DMS114 treated with DMSO at 0.1 percent for 48 hours (cell line): ENCODE measurements at regions not wholly inside any gene's neighbourhood (a gene's known extent, or its start where the extent isn't known, plus 50 kb on each side); places are given as distances from the start of the nearest gene placed in this dataset.

ENCODE experiments used
- DNase-seq: peaks from one replicate; lab custom pipeline; 2025; ENCODE audit not compliant: unreplicated experiment; lab: John Stamatoyannopoulos, UW

GRCh38 chr3:4021162-4021561, 221.9 kb downstream of the LRRN1 start:
- DNase-seq: no peak

- no peak for DNase-seq
Measured at GRCh38 chr3:4029135-4029534, 229.9 kb downstream of the LRRN1 start.

- DNase-seq: no peak
Measured at GRCh38 chr3:4030624-4031023, 231.4 kb downstream of the LRRN1 start.

- no peak for DNase-seq
Measured at GRCh38 chr3:4033296-4033695, 234.1 kb downstream of the LRRN1 start.

GRCh38 chr3:4036046-4036445, 236.8 kb downstream of the LRRN1 start:
- DNase-seq: no peak

- no peak for DNase-seq
Measured at GRCh38 chr3:4038351-4038750, 239.1 kb downstream of the LRRN1 start.

- no peak for DNase-seq
Measured at GRCh38 chr3:4042070-4042469, 242.8 kb downstream of the LRRN1 start.

- DNase-seq: no peak
Measured at GRCh38 chr3:4042869-4043268, 243.6 kb downstream of the LRRN1 start.

GRCh38 chr3:4043867-4044575, 244.8 kb downstream of the LRRN1 start:
- DNase-seq: no peak

GRCh38 chr3:4044619-4045018, 245.4 kb downstream of the LRRN1 start:
- no peak for DNase-seq

- DNase-seq: no peak
Measured at GRCh38 chr3:4045756-4046155, 246.5 kb downstream of the LRRN1 start.

GRCh38 chr3:4047366-4047765, 248.1 kb downstream of the LRRN1 start:
- no peak for DNase-seq

GRCh38 chr3:4052706-4053105, 250.5 kb upstream of the SETMAR start:
- no peak for DNase-seq

- DNase-seq: no peak
Measured at GRCh38 chr3:4053975-4054374, 249.2 kb upstream of the SETMAR start.

- DNase-seq: no peak
Measured at GRCh38 chr3:4060064-4060463, 243.1 kb upstream of the SETMAR start.

- no peak for DNase-seq
Measured at GRCh38 chr3:4060603-4061002, 242.6 kb upstream of the SETMAR start.

- DNase-seq: no peak
Measured at GRCh38 chr3:4061195-4061594, 242.0 kb upstream of the SETMAR start.

- DNase-seq: no peak
Measured at GRCh38 chr3:4061783-4062360, 241.3 kb upstream of the SETMAR start.

- no peak for DNase-seq
Measured at GRCh38 chr3:4062621-4063020, 240.5 kb upstream of the SETMAR start.

- DNase-seq: no peak
Measured at GRCh38 chr3:4063916-4064574, 239.1 kb upstream of the SETMAR start.

GRCh38 chr3:4065085-4065484, 238.1 kb upstream of the SETMAR start:
- no peak for DNase-seq

GRCh38 chr3:4065554-4065953, 237.6 kb upstream of the SETMAR start:
- DNase-seq: no peak
